CD4-positive, alpha-beta memory T cell (primary cell): ENCODE measurements at regions not wholly inside any gene's neighbourhood (a gene's known extent, or its start where the extent isn't known, plus 50 kb on each side); places are given as distances from the start of the nearest gene placed in this dataset.

Experiments used
- CTCF ChIA-PET: fragments of 350-600 bp; sonication (Branson Sonifier 250); formaldehyde crosslinking; loops from one replicate; lab custom pipeline; 2021; ENCODE audit warnings: inconsistent platforms; ENCODE audit not compliant: partially characterized antibody; lab: Charles Lee
- POLR2A ChIA-PET: fragments of 350-600 bp; sonication (Branson Sonifier 250); formaldehyde crosslinking; loops from one replicate; lab custom pipeline; 2021; ENCODE audit not compliant: partially characterized antibody; lab: Charles Lee
- DNase-seq, 5 donors: peaks; one replicate each; pipeline versions ENCODE4 v3.0.0 to v3.0.0-alpha.2; 2020 to 2022; ENCODE audit warnings: mixed read lengths in 1 of 5
- H3K27ac ChIP-seq: one replicate; pipeline ENCODE4 v1.7.0; 2013; ENCODE audit warnings: low read depth, low read length
- H3K27me3 ChIP-seq: 2 replicates; pipeline ENCODE4 v1.7.0; 2013; ENCODE audit warnings: mild to moderate bottlenecking, low read length, moderate library complexity; ENCODE audit not compliant: insufficient read depth
- H3K36me3 ChIP-seq: 2 replicates; pipeline ENCODE4 v1.7.0; 2013; ENCODE audit warnings: mild to moderate bottlenecking, low read length, moderate library complexity; ENCODE audit not compliant: insufficient read depth
- H3K4me1 ChIP-seq: 2 replicates; pipeline ENCODE4 v1.7.0; 2013; ENCODE audit warnings: mild to moderate bottlenecking, low read length, moderate library complexity; ENCODE audit not compliant: insufficient read depth
- H3K4me3 ChIP-seq, 2 donors: one replicate each; pipeline ENCODE4 v1.7.0; 2013; ENCODE audit warnings: low read length in 2 of 2, mild to moderate bottlenecking in 1 of 2
- H3K9me3 ChIP-seq, 2 donors: one replicate each; pipeline ENCODE4 v1.7.0; 2013; ENCODE audit warnings: low read length in 2 of 2, control low read depth in 1 of 2; ENCODE audit not compliant: control insufficient read depth in 1 of 2
- H3K27ac Mint-ChIP-seq, 7 donors: one replicate each; pipeline ENCODE4 v1.8.0; 2020 to 2021; ENCODE audit warnings: mixed read lengths in 7 of 7, mild to moderate bottlenecking in 6 of 7, inconsistent platforms in 3 of 7, moderate library complexity in 3 of 7
- H3K27me3 Mint-ChIP-seq, 2 donors: one replicate each; pipeline ENCODE4 v1.8.0; 2020 to 2021; ENCODE audit warnings: mixed read lengths in 2 of 2
- H3K36me3 Mint-ChIP-seq, 2 donors: one replicate each; pipeline ENCODE4 v1.8.0; 2020 to 2021; ENCODE audit warnings: mixed read lengths in 2 of 2, inconsistent platforms in 1 of 2, mild to moderate bottlenecking in 1 of 2
- H3K4me1 Mint-ChIP-seq, 4 donors: one replicate each; pipeline ENCODE4 v1.8.0; 2020 to 2021; ENCODE audit warnings: mixed read lengths in 4 of 4, mild to moderate bottlenecking in 1 of 4
- H3K4me3 Mint-ChIP-seq, 8 donors: one replicate each; pipeline ENCODE4 v1.8.0; 2020 to 2021; ENCODE audit warnings: mixed read lengths in 8 of 8, mild to moderate bottlenecking in 7 of 8, moderate library complexity in 6 of 8, inconsistent platforms in 3 of 8
- H3K9me3 Mint-ChIP-seq, 8 donors: one replicate each; pipeline ENCODE4 v1.8.0; 2020 to 2021; ENCODE audit warnings: mixed read lengths in 8 of 8, mild to moderate bottlenecking in 5 of 8, inconsistent platforms in 3 of 8, moderate library complexity in 1 of 8
- intact Hi-C: fragments of 100-400 bp; cut with micrococcal nuclease; formaldehyde crosslinking; loops from one replicate; pipeline ENCODE4 v1.15.1; 2023

GRCh38 chr3:176505878-176506621, 691.2 kb downstream of the TBL1XR1 start:
- Mint-ChIP-seq H3K36me3 (no peaks in the 10 kb centered on the region), H3K27me3 (no peaks in the 10 kb centered on the region), H3K4me1 (no peaks in the 10 kb centered on the region), H3K4me3 (no peak overlapping the region), H3K27ac (no peak overlapping the region), H3K9me3 (peaks cover 0 to 11% (median 3%) of the 10 kb centered on the region in 8 donors)
- Histone ChIP-seq H3K27me3 (no peaks in the 10 kb centered on the region), H3K27ac (no peak overlapping the region), H3K9me3 (no peaks in the 10 kb centered on the region), H3K4me3 (no peak overlapping the region), H3K4me1 (no peaks in the 10 kb centered on the region), H3K36me3 (no peaks in the 10 kb centered on the region)
- ChIA-PET CTCF (no interaction called here), POLR2A (no interaction called here)
- no peak for DNase-seq
- intact Hi-C loops, result no loop called here

GRCh38 chr3:176491084-176491483, 706.2 kb downstream of the TBL1XR1 start:
- Histone ChIP-seq H3K27me3 (no peaks in the 10 kb centered on the region), H3K27ac (no peak overlapping the region), H3K4me1 (no peaks in the 10 kb centered on the region), H3K4me3 (no peak overlapping the region), H3K36me3 (no peaks in the 10 kb centered on the region), H3K9me3 (no peaks in the 10 kb centered on the region)
- no peak overlapping the region for H3K4me3 Mint-ChIP-seq
- H3K36me3 Mint-ChIP-seq, result no peaks in the 10 kb centered on the region
- no peak for DNase-seq
- H3K27ac Mint-ChIP-seq, result no peak overlapping the region
- ChIA-PET POLR2A (no interaction called here), CTCF (no interaction called here)
- intact Hi-C loops, result no loop called here
- no peaks in the 10 kb centered on the region for H3K4me1 Mint-ChIP-seq
- peaks cover 0 to 7% (median 1%) of the 10 kb centered on the region in 8 donors for H3K9me3 Mint-ChIP-seq
- peaks cover 0 to 2% of the 10 kb centered on the region in 2 donors for H3K27me3 Mint-ChIP-seq

DNA sequence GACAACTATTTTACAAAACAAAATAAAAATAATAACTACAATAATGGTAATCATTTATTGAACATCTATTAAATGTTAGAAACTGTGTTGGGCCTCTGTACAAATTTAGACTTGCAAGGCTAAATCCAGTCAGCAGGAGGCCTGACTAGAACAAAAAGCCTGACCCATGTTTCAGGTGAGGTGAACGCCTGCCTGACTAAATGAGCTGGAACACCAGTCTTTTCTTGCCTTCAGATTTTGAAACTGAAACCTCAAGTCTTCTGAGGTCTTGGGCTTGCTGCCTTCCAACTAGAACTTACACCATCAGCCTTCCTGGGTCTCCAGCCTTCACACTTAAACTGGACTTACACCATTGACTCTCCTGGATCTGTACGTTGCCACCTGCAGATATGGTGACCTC, 706.9 kb downstream of the TBL1XR1 start:
- Histone ChIP-seq H3K36me3 (no peaks in the 10 kb centered on the region), H3K27ac (no peak overlapping the region), H3K9me3 (no peaks in the 10 kb centered on the region), H3K27me3 (no peaks in the 10 kb centered on the region), H3K4me1 (no peaks in the 10 kb centered on the region), H3K4me3 (no peak overlapping the region)
- POLR2A ChIA-PET, result no interaction called here
- CTCF ChIA-PET, result no interaction called here
- Mint-ChIP-seq H3K36me3 (no peaks in the 10 kb centered on the region), H3K4me1 (no peaks in the 10 kb centered on the region), H3K9me3 (peaks cover 0 to 8% (median 1%) of the 10 kb centered on the region in 8 donors), H3K27ac (no peak overlapping the region), H3K27me3 (peaks cover 0 to 3% of the 10 kb centered on the region in 2 donors), H3K4me3 (no peak overlapping the region)
- DNase-seq, result no peak
- intact Hi-C loops, result no loop called here

DNA sequence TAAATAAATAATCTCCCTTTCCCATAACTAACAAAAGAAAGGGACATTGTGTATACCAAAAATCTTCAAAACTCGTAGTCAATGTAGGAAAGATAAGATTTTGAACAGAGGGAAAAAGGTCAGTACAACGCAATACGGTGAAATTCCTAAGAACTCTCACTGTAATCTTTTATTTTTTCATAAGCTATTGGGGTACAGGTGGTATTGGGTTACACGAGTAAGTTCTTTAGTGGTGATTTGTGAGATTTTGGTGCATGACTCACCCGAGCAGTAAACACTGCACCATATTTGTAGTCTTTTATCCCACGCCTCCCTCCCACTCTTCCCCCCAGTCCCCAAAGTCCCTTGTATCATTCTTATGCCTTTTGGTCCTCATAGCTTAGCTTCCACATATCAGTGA, 718.0 kb downstream of the TBL1XR1 start:
- ChIA-PET CTCF (no interaction called here), POLR2A (no interaction called here)
- H3K36me3 Mint-ChIP-seq, result no peaks in the 10 kb centered on the region

DNA sequence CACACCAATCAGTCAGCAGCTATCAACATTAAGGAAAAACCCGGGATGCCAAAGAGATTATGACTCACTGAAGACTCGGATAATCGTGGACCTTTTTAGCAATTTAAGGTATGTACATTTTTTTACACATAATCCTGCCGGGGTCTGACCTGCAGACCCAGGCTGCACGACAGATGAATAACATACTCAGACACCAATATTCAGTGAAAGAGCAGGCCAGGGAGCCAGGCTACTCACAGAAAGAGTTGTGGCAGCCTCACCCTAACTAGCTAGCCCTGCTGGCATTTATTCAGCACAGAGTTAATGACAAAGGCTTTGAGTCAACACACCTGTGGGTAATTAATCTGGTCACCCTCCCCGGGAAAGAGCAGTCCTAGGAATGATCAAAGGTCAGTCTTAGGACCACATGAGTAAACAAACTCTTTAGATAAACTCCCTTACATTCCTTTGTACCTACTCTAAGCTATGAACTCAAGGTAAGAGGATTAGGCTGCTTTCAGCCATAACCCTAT, 727.5 kb downstream of the TBL1XR1 start:
- Histone ChIP-seq H3K4me3 (no peak overlapping the region), H3K27ac (no peak overlapping the region), H3K9me3 (no peaks in the 10 kb centered on the region), H3K27me3 (no peaks in the 10 kb centered on the region), H3K36me3 (no peaks in the 10 kb centered on the region), H3K4me1 (no peaks in the 10 kb centered on the region)
- H3K4me1 Mint-ChIP-seq, result no peaks in the 10 kb centered on the region
- peaks cover 0 to 6% (median 0%) of the 10 kb centered on the region in 8 donors for H3K9me3 Mint-ChIP-seq
- no peak for DNase-seq
- ChIA-PET POLR2A (no interaction called here), CTCF (no interaction called here)
- no peaks in the 10 kb centered on the region for H3K27me3 Mint-ChIP-seq
- intact Hi-C loops, result no loop called here
- H3K27ac Mint-ChIP-seq, result no peak overlapping the region
- H3K36me3 Mint-ChIP-seq, result no peaks in the 10 kb centered on the region
- no peak overlapping the region for H3K4me3 Mint-ChIP-seq

More for the DNA sequence above, 718.0 kb downstream of the TBL1XR1 start:
- H3K27ac ChIP-seq, result no peak overlapping the region
- H3K4me3 ChIP-seq, result no peak overlapping the region
- no peaks in the 10 kb centered on the region for H3K9me3 ChIP-seq
- no peaks in the 10 kb centered on the region for H3K36me3 ChIP-seq
- H3K4me3 Mint-ChIP-seq, result no peak overlapping the region
- H3K27me3 Mint-ChIP-seq, result no peaks in the 10 kb centered on the region
- no peaks in the 10 kb centered on the region for H3K27me3 ChIP-seq
- H3K4me1 ChIP-seq, result no peaks in the 10 kb centered on the region
- H3K4me1 Mint-ChIP-seq, result no peaks in the 10 kb centered on the region
- no peak overlapping the region for H3K27ac Mint-ChIP-seq
- DNase-seq, result no peak
- H3K9me3 Mint-ChIP-seq, result peaks cover 0 to 9% (median 2%) of the 10 kb centered on the region in 8 donors
- intact Hi-C loops, result no loop called here

DNA sequence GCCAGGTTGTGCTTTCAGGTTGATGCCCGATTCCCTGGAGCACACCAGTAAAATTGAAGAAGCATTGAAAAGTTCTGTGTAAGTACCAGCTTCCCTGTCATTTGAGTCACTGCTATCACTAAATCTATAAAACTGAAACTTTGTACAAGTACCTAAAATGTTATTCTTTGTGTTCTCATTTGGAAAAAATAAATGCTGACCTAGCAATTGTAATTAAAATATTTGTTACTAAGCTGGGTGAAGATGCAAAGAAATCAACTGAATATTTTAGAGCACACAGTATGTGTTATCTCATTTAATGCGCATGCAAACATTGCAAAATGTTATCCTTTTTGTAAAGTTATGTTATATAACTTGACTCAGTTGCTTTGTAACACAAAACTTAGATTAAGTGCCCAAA, 733.7 kb downstream of the TBL1XR1 start:
- Mint-ChIP-seq H3K4me3 (no peak overlapping the region), H3K27me3 (no peaks in the 10 kb centered on the region)
- CTCF ChIA-PET, result no interaction called here

DNA sequence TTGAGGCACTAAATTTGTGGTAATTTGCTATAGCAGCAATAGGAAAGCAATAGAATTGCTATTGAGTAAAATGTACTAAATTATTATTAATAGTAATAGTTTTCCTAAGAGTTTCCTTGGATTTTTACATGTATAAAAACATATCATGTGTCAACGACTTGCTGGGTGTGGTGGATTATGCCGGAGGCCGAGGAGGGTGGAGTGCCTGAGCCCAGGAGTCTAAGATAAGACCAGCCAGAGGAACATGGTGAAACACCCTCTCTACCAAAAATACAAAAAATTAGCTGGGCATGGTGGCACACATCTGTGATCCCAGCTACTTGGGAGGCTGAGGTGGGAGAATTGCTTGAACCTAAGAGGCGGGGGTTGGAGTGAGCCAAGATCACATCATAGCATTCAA, 749.9 kb downstream of the TBL1XR1 start:
- Histone ChIP-seq H3K36me3 (no peaks in the 10 kb centered on the region), H3K4me1 (no peaks in the 10 kb centered on the region), H3K4me3 (no peak overlapping the region), H3K27me3 (no peaks in the 10 kb centered on the region), H3K27ac (no peak overlapping the region), H3K9me3 (no peaks in the 10 kb centered on the region)
- H3K36me3 Mint-ChIP-seq, result no peaks in the 10 kb centered on the region
- no peak overlapping the region for H3K27ac Mint-ChIP-seq
- ChIA-PET POLR2A (no interaction called here), CTCF (no interaction called here)
- H3K9me3 Mint-ChIP-seq, result peaks cover 0 to 9% (median 2%) of the 10 kb centered on the region in 8 donors
- no peaks in the 10 kb centered on the region for H3K27me3 Mint-ChIP-seq
- no peak for DNase-seq
- no peak overlapping the region for H3K4me3 Mint-ChIP-seq
- intact Hi-C loops, result no loop called here
- no peaks in the 10 kb centered on the region for H3K4me1 Mint-ChIP-seq

More for the DNA sequence above, 733.7 kb downstream of the TBL1XR1 start:
- Mint-ChIP-seq H3K36me3 (no peaks in the 10 kb centered on the region), H3K9me3 (peaks cover 0 to 6% (median 0%) of the 10 kb centered on the region in 8 donors), H3K4me1 (no peaks in the 10 kb centered on the region), H3K27ac (no peak overlapping the region)
- no peaks in the 10 kb centered on the region for H3K4me1 ChIP-seq
- no peaks in the 10 kb centered on the region for H3K36me3 ChIP-seq
- no peak for DNase-seq
- H3K9me3 ChIP-seq, result no peaks in the 10 kb centered on the region
- intact Hi-C loops, result no loop called here
- POLR2A ChIA-PET, result no interaction called here
- H3K27ac ChIP-seq, result no peak overlapping the region
- H3K4me3 ChIP-seq, result no peak overlapping the region
- H3K27me3 ChIP-seq, result no peaks in the 10 kb centered on the region
